ENCODE measurements at regions not wholly inside any gene's neighbourhood (a gene's known extent, or its start where the extent isn't known, plus 50 kb on each side); places are given as distances from the start of the nearest gene placed in this dataset.

DNA sequence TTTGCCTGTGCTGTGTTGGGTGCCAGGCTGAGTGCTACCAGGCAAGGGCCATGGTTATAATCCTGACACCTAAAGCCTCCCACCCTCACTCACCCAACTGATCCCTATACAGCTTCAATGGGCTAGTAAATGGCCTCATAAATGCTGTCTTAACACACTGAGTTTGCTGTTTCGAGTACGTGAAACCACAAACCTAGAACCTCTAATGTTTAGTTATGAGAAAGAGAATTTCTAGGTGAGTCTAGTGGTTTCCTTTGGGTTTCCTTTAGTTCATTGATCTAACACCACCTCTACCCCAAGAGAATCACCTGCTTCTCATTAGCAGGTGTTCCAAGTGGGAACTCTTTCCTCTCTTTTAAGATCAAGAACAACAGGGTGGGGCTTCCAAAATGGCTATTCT, 172.0 kb downstream of the MC4R start:
- intact Hi-C loops (cut with micrococcal nuclease; ENCODE audit: unreplicated experiment): no loop called here
- WGBS (ENCODE audit: low lambda C conversion rate): 19% methylated on average over 2 of the region's 2 CpGs
- no peaks in the 10 kb centered on the region for H3K79me2 ChIP-seq (ENCODE audit: insufficient read depth, low read length)

More for the DNA sequence above, 172.0 kb downstream of the MC4R start:
- Histone ChIP-seq H3K36me3 (replicated peaks in 1 of 2; ENCODE audit: control insufficient read depth in 1 of 2, insufficient read depth in 2 of 2, low read length in 2 of 2) (no peaks in the 10 kb centered on the region), H3K4me1 (ENCODE audit: insufficient read depth, low read length) (no peaks in the 10 kb centered on the region), H4K20me1 (ENCODE audit: insufficient read depth, low read length) (no peaks in the 10 kb centered on the region), H3K4me3 (replicated peaks in 1 of 3; ENCODE audit: insufficient read depth in 1 of 3, low read depth in 2 of 3, low read length in 3 of 3) (no peak overlapping the region), H3K27me3 (ENCODE audit: control insufficient read depth in 1 of 2, insufficient read depth in 2 of 2, low read length in 2 of 2) (no peaks in the 10 kb centered on the region), H3K9me3 (ENCODE audit: low read length) (no peaks in the 10 kb centered on the region), H3K27ac (ENCODE audit: extremely low read length, insufficient read depth, low read length) (no peak overlapping the region), H2AFZ (ENCODE audit: low read length) (no peak overlapping the region), H3K9ac (ENCODE audit: insufficient read depth, low read depth, low read length) (no peak overlapping the region), H3K4me2 (ENCODE audit: low read depth, low read length) (no peak overlapping the region)
- POLR2A ChIA-PET: no interaction called here
- ATAC-seq: no peak
- in situ Hi-C loops (cut with HindIII; ENCODE audit: extremely low pct_ligation_motif_present, low pct_unique_long_range_greater_than_20kb): no loop called here
- no peak for DNase-seq (ENCODE audit: low spot score)
- no peak for FAIRE-seq
- TF ChIP-seq ZNF10 (CRISPR knock-in tag; IDR thresholded peaks at IDR 0.05; ENCODE audit: borderline replicate concordance, low read depth) (no peak), ZKSCAN5 (CRISPR knock-in tag; IDR thresholded peaks at IDR 0.05) (no peak), KLF16 (CRISPR knock-in tag; IDR thresholded peaks at IDR 0.05) (no peak), GATAD1 (CRISPR knock-in tag; IDR thresholded peaks at IDR 0.05) (no peak), JUND (CRISPR knock-in tag; IDR thresholded peaks at IDR 0.05) (no peak), HOXA3 (CRISPR knock-in tag; IDR thresholded peaks at IDR 0.05) (no peak), ZNF790 (CRISPR knock-in tag; IDR thresholded peaks at IDR 0.05; ENCODE audit: borderline replicate concordance) (no peak)
- TF ChIP-seq, protein P1, sequence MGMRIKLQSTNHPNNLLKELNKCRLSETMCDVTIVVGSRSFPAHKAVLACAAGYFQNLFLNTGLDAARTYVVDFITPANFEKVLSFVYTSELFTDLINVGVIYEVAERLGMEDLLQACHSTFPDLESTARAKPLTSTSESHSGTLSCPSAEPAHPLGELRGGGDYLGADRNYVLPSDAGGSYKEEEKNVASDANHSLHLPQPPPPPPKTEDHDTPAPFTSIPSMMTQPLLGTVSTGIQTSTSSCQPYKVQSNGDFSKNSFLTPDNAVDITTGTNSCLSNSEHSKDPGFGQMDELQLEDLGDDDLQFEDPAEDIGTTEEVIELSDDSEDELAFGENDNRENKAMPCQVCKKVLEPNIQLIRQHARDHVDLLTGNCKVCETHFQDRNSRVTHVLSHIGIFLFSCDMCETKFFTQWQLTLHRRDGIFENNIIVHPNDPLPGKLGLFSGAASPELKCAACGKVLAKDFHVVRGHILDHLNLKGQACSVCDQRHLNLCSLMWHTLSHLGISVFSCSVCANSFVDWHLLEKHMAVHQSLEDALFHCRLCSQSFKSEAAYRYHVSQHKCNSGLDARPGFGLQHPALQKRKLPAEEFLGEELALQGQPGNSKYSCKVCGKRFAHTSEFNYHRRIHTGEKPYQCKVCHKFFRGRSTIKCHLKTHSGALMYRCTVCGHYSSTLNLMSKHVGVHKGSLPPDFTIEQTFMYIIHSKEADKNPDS (CRISPR knock-in tag; IDR thresholded peaks at IDR 0.05): no peak
- TF ChIP-seq, protein P2, sequence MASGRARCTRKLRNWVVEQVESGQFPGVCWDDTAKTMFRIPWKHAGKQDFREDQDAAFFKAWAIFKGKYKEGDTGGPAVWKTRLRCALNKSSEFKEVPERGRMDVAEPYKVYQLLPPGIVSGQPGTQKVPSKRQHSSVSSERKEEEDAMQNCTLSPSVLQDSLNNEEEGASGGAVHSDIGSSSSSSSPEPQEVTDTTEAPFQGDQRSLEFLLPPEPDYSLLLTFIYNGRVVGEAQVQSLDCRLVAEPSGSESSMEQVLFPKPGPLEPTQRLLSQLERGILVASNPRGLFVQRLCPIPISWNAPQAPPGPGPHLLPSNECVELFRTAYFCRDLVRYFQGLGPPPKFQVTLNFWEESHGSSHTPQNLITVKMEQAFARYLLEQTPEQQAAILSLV (CRISPR knock-in tag; IDR thresholded peaks at IDR 0.05; ENCODE audit: borderline replicate concordance): no peak
- CTCF ChIA-PET (ENCODE audit: low intra/inter-chr PET ratio, low total read pairs): no interaction called here
- no TSS peak for BruUV-seq (replicated peaks)
